ENCODE measurements at regions not wholly inside any gene's neighbourhood (a gene's known extent, or its start where the extent isn't known, plus 50 kb on each side); places are given as distances from the start of the nearest gene placed in this dataset.

DNA sequence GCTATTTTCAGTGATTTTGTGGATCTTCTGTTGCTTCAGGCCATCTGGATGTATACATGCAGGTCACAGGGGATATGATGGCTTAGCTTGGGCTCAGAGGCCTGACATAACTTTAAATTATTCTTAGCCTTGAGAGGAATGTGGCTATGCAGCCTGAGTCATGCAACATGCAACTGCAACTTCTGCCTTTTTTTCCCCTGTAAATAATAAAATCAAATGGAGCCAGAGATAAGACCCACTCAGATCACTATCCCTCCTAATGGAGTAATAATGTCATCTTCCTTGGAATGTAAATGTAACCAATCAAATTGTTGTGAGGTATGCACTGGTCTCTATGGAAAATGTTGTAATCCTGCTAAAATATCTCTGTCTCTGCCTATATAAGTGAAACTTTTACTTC, 54.9 kb downstream of the MAGEB17 start:
- DNase-seq (ENCODE audit: low spot score): no peak
- no peak for FAIRE-seq

- FAIRE-seq: no peak
Observed at GRCh38 chrX:16223385-16223784, 56.1 kb downstream of the MAGEB17 start.

DNA sequence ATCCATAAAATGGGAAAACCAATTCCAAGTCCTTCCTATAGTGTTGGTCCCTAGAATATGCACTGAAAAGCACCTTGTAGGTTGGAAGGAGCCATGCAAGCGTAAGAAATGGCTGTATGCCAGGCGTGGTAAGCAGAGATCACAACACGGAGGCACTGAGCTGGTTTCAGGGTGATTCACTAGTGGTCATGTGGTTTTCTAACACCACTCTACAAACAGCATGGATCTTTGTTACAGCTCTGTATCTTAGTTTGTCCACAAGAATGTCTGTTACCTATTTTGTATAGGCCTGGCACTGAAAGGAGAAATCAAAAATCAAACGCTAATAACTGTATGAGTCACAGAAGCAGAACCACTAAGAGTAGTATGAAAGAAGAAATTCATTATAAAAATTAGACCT, 71.9 kb downstream of the MAGEB17 start:
- peak; percentile 53 for DNase-seq (ENCODE audit: low spot score)
- no peak for FAIRE-seq

More at GRCh38 chrX:16223385-16223784, 56.1 kb downstream of the MAGEB17 start:
- no peak for DNase-seq (ENCODE audit: low spot score)

GRCh38 chrX:16240231-16240905, 73.1 kb downstream of the MAGEB17 start:
- FAIRE-seq: no peak
- DNase-seq (ENCODE audit: low spot score): no peak

GRCh38 chrX:16240968-16241367, 73.7 kb downstream of the MAGEB17 start:
- DNase-seq (ENCODE audit: low spot score) (no peak), FAIRE-seq (no peak)

GRCh38 chrX:16250296-16250695, 83.0 kb downstream of the MAGEB17 start:
- no peak for DNase-seq (ENCODE audit: low spot score)
- FAIRE-seq: no peak

- no peak for FAIRE-seq
- no peak for DNase-seq (ENCODE audit: low spot score)
Observed at GRCh38 chrX:16251782-16252181, 84.5 kb downstream of the MAGEB17 start.

GRCh38 chrX:16258882-16259281, 91.6 kb downstream of the MAGEB17 start:
- DNase-seq (ENCODE audit: low spot score) (no peak), FAIRE-seq (no peak)

DNA sequence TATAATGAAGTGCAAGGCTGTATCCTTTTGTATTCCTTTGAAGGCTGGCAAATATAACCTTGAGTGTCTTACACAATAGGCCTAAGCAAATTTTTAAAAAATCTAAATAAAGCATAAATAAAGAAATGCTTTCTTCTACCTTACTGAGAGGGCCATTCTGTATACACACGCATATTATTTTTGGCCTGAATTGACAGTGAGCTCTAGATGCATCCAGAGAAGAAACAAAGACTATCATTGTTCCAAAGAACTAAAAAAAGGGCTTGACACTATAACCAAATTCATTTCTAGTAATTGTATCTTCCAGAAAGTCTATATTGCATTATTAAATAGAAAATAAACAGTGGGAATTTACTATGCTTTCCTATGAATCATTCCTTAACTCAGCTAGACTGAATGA, 100.2 kb downstream of the MAGEB17 start:
- DNase-seq (ENCODE audit: low spot score): no peak
- FAIRE-seq: no peak

DNA sequence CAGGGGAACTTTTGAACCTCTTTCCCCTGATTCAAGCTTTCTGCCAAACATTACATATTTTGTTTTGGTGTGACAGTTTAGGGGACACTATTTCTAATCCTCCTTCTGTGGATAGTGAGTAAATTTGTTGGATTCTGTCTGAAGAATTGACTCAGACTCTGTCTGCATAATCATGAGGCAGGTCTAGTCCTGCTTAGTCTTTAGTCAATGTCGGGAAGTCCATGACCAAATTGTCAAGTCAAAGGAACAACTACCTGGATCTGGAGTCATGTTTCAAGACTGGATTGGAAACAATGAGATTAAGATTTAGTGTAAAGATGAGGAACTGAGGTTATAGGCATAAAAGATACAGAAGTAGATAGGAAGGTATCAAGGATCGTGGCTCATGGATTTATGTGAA, 100.9 kb downstream of the MAGEB17 start:
- DNase-seq (ENCODE audit: low spot score) (no peak), FAIRE-seq (no peak)

GRCh38 chrX:16278927-16279326, 111.6 kb downstream of the MAGEB17 start:
- FAIRE-seq (no peak), DNase-seq (ENCODE audit: low spot score) (no peak)

GRCh38 chrX:16282209-16282608, 114.9 kb downstream of the MAGEB17 start:
- no peak for FAIRE-seq

GRCh38 chrX:16284842-16285241, 117.6 kb downstream of the MAGEB17 start:
- no peak for FAIRE-seq

More at GRCh38 chrX:16282209-16282608, 114.9 kb downstream of the MAGEB17 start:
- no peak for DNase-seq (ENCODE audit: low spot score)

DNA sequence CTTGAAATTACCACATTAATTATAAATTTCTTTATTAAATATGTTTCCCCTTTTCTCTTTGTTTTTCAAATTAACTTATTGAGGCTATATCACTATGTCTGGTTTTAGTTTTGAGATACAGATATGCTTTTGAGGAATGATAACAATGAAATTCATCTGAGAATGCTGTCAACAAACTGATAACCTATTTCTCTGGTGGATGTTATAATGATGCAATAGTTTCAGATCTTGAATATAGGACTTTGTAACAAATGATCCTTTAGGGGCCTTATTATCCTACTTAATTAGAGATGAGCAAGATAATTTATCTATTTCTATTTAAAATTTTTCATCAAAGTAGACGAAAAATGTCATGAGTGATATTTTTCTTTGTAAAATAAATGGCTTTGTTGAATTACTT, 123.7 kb downstream of the MAGEB17 start:
- FAIRE-seq (no peak), DNase-seq (ENCODE audit: low spot score) (no peak)

More at GRCh38 chrX:16284842-16285241, 117.6 kb downstream of the MAGEB17 start:
- DNase-seq (ENCODE audit: low spot score): no peak

- DNase-seq (ENCODE audit: low spot score) (no peak), FAIRE-seq (no peak)
Observed at GRCh38 chrX:16300831-16301230, 133.6 kb downstream of the MAGEB17 start.

- no peak for DNase-seq (ENCODE audit: low spot score)
- FAIRE-seq: no peak
Observed at GRCh38 chrX:16304751-16305150, 137.5 kb downstream of the MAGEB17 start.

- DNase-seq (ENCODE audit: low spot score): no peak
- no peak for FAIRE-seq
Observed at GRCh38 chrX:16305187-16305586, 137.9 kb downstream of the MAGEB17 start.

DNA sequence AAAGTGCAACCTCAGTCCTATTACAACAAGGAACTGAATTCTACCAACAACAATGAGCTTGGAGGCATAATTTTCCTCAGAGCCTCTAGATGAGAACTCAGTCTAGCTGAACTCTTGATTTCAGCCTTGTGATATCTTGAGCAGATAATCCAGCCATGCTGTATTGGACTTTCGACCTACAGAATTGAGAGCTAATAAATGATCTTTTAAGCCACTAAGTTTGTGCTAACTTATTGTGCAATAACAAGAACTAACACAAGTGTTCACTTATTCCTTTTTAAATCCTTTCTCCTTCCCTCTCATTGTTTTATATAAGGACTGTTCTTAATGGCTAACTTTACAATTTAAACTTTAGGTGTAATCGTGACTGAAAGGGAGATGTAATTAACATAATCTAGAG, 140.7 kb downstream of the MAGEB17 start:
- FAIRE-seq (no peak), DNase-seq (ENCODE audit: low spot score) (no peak)

- DNase-seq (ENCODE audit: low spot score) (no peak), FAIRE-seq (no peak)
Observed at GRCh38 chrX:16308773-16309172, 141.5 kb downstream of the MAGEB17 start.

- no peak for FAIRE-seq
Observed at GRCh38 chrX:16310326-16310725, 143.0 kb downstream of the MAGEB17 start.

DNA sequence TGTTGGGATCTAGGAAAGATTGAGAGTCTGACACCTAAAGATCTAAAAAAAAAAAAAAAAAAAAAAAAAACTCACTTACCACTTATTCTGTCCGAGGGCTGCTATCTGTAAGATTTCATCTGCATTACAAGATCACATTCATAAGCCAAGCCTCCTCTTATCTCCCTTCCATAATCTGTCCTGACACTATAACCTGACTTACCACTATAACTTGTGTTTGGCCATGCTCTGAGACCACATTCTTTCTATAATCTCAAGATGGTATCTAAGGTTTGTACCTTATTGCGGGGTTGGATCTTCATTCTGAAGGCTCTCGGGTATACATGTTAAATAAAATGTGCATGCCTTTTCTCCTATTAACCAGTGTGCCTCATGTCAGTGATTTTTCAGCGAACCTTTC, 144.4 kb downstream of the MAGEB17 start:
- FAIRE-seq: no peak
- no peak for DNase-seq (ENCODE audit: low spot score)

More at GRCh38 chrX:16310326-16310725, 143.0 kb downstream of the MAGEB17 start:
- no peak for DNase-seq (ENCODE audit: low spot score)

GRCh38 chrX:16312761-16313623, 145.7 kb downstream of the MAGEB17 start:
- FAIRE-seq (no peak), DNase-seq (ENCODE audit: low spot score) (no peak)

DNA sequence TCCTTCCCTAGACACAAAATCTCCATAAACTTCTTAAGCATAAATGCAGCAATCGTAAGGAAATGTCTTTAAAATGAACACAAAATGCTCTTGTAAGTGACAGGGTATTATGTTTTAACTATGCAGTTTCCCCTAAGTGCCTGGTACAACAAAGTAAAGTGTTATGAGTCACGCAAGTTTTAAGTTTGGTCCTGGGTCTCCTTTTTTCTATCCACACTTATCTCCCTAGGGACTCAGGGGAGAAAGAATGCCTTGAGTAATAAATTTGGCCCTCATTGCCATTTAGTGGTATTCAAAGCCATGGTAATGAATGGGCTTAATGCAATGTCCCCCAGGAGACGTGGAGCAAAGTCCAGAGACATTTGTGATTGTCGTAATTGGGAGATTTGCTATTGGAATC, 149.1 kb downstream of the MAGEB17 start:
- DNase-seq (ENCODE audit: low spot score): no peak

More for the DNA sequence above, 149.1 kb downstream of the MAGEB17 start:
- FAIRE-seq: no peak
